SK-N-SH (cell line): ENCODE measurements at regions not wholly inside any gene's neighbourhood (a gene's known extent, or its start where the extent isn't known, plus 50 kb on each side); places are given as distances from the start of the nearest gene placed in this dataset.

Experiments
- CTCF ChIA-PET: fragments of 300-600, 350-600 bp; formaldehyde crosslinking; extraction: SDS; loops from one replicate; lab custom pipeline; 2021; lab: Yijun Ruan, JAX
- POLR2A ChIA-PET: fragments of 350-600 bp; sonication (Branson Sonifier 250); formaldehyde crosslinking; extraction: SDS; loops from one replicate; lab custom pipeline; 2020; ENCODE audit warnings: antibody characterized with exemption, inconsistent platforms; lab: Yijun Ruan, JAX
- DNase-seq: peaks from one replicate; pipeline ENCODE4 v3.0.0; 2012
- H2AFZ ChIP-seq: fragments of 200-600 bp; sonication (generic); 2 replicates; pipeline ENCODE4 v1.8.1; 2016; ENCODE audit warnings: antibody characterized with exemption, mild to moderate bottlenecking, low read depth
- H3F3A ChIP-seq: fragments of 200-600 bp; sonication (generic); replicated peaks from 2 replicates; pipeline ENCODE3; 2016; ENCODE audit warnings: antibody characterized with exemption, mild to moderate bottlenecking; ENCODE audit not compliant: insufficient read depth
- H3K27ac ChIP-seq, 2 experiments: fragments of 200-500 bp in 1 of 2; fragments of 200-600 bp in 1 of 2; sonication (Bioruptor generic) in 1 of 2; sonication (generic), shearing (Covaris generic) in 1 of 2; 2 replicates each; pipeline versions ENCODE4 v1.5.1 to v1.6.1; 2014 to 2016; ENCODE audit warnings: low read depth in 2 of 2, inconsistent platforms in 1 of 2, low read length in 1 of 2, mild to moderate bottlenecking in 1 of 2, mixed read lengths in 1 of 2
- H3K27me3 ChIP-seq: fragments of 200-600 bp; sonication (generic), shearing (Covaris generic); 2 replicates; pipeline ENCODE4 v1.6.1; 2016; ENCODE audit warnings: mixed run types; ENCODE audit not compliant: insufficient read depth
- H3K36me3 ChIP-seq, 2 experiments: fragments of 200-500 bp in 1 of 2; fragments of 200-600 bp in 1 of 2; sonication (Bioruptor generic) in 1 of 2; sonication (generic) in 1 of 2; replicated peaks in 1 of 2; 2 replicates each; pipeline versions ENCODE3 to v1.5.1; 2014 to 2016; ENCODE audit warnings: low read length in 1 of 2, mild to moderate bottlenecking in 1 of 2; ENCODE audit not compliant: insufficient read depth in 2 of 2, control insufficient read depth in 1 of 2
- H3K4me1 ChIP-seq, 2 experiments: fragments of 200-500 bp in 1 of 2; fragments of 200-600 bp in 1 of 2; sonication (Bioruptor generic) in 1 of 2; sonication (generic), shearing (Covaris generic) in 1 of 2; 2 replicates each; pipeline versions ENCODE4 v1.5.1 to v1.6.1; 2014 to 2016; ENCODE audit warnings: low read depth in 1 of 2, low read length in 1 of 2, mixed run types in 1 of 2; ENCODE audit not compliant: insufficient read depth in 2 of 2, control insufficient read depth in 1 of 2
- H3K4me2 ChIP-seq: fragments of 200-600 bp; sonication (generic), shearing (Covaris generic); 2 replicates; pipeline ENCODE4 v1.6.1; 2017; ENCODE audit warnings: mixed run types
- H3K4me3 ChIP-seq, 2 experiments: fragments of 200-500 bp in 1 of 2; fragments of 200-600 bp in 1 of 2; sonication (Bioruptor generic) in 1 of 2; sonication (generic), shearing (Covaris generic) in 1 of 2; 2 replicates each; pipeline versions ENCODE4 v1.5.1 to v1.8.1; 2014 to 2016; ENCODE audit warnings: low read depth in 2 of 2, inconsistent platforms in 1 of 2, low read length in 1 of 2, mild to moderate bottlenecking in 1 of 2, mixed read lengths in 1 of 2, moderate library complexity in 1 of 2
- H3K79me2 ChIP-seq: fragments of 200-600 bp; sonication (generic); 2 replicates; pipeline ENCODE4 v1.8.1; 2017; ENCODE audit warnings: mild to moderate bottlenecking; ENCODE audit not compliant: insufficient read depth
- H3K9ac ChIP-seq: fragments of 200-600 bp; sonication (generic); 2 replicates; pipeline ENCODE4 v1.6.1; 2017; ENCODE audit warnings: mixed run types
- H3K9me2 ChIP-seq: fragments of 200-600 bp; sonication (generic); 2 replicates; pipeline ENCODE4 v1.6.1; 2017; ENCODE audit warnings: mixed run types
- H3K9me3 ChIP-seq: fragments of 200-600 bp; sonication (generic); 2 replicates; pipeline ENCODE4 v1.6.1; 2017; ENCODE audit warnings: mixed run types, mild to moderate bottlenecking, moderate library complexity
- H4K20me1 ChIP-seq: fragments of 200-600 bp; sonication (generic); 2 replicates; pipeline ENCODE4 v1.6.1; 2017; ENCODE audit warnings: mild to moderate bottlenecking, mixed run types; ENCODE audit not compliant: insufficient read depth
- ELF1 ChIP-seq: IDR thresholded peaks from 2 replicates; pipeline ENCODE4 v1.4.0; 2012
- FOSL2 ChIP-seq: IDR thresholded peaks from 2 replicates; pipeline ENCODE4 v1.4.0; 2012; ENCODE audit warnings: low read depth, mild to moderate bottlenecking, moderate library complexity, borderline replicate concordance
- FOXJ3 ChIP-seq: sonication (generic); formaldehyde crosslinking; IDR thresholded peaks from 2 replicates; pipeline ENCODE4 v1.5.1; 2020; ENCODE audit warnings: mild to moderate bottlenecking, missing genetic modification reagents
- FOXM1 ChIP-seq: IDR thresholded peaks from 2 replicates; pipeline ENCODE4 v1.4.0; 2012; ENCODE audit warnings: low read depth, mild to moderate bottlenecking
- GABPA ChIP-seq: IDR thresholded peaks from 2 replicates; pipeline ENCODE4 v1.4.0; 2012; ENCODE audit warnings: low read depth, mild to moderate bottlenecking
- GATA2 ChIP-seq: sonication (generic); formaldehyde crosslinking; IDR thresholded peaks from 2 replicates; pipeline ENCODE4 v1.5.0; 2020; ENCODE audit warnings: mild to moderate bottlenecking, missing genetic modification reagents
- MAX ChIP-seq: IDR thresholded peaks from 2 replicates; pipeline ENCODE4 v1.4.0; 2012; ENCODE audit warnings: low read depth
- MXI1 ChIP-seq: IDR thresholded peaks from 2 replicates; pipeline ENCODE4 v1.6.1; 2012; ENCODE audit warnings: mild to moderate bottlenecking, low read depth, low read length, improper control_type of control experiment
- NFIC ChIP-seq: IDR thresholded peaks from 2 replicates; pipeline ENCODE4 v1.4.0; 2012; ENCODE audit warnings: borderline replicate concordance
- PBX3 ChIP-seq: IDR thresholded peaks from 2 replicates; pipeline ENCODE4; 2012
- REST ChIP-seq: IDR thresholded peaks from 2 replicates; pipeline ENCODE4 v1.6.1; 2012; ENCODE audit warnings: mild to moderate bottlenecking, low read depth, low read length, moderate library complexity
- RFX5 ChIP-seq: IDR thresholded peaks from 2 replicates; pipeline ENCODE4 v1.6.1; 2012; ENCODE audit warnings: mild to moderate bottlenecking, improper control_type of control experiment, low read length
- RXRA ChIP-seq: IDR thresholded peaks from 2 replicates; pipeline ENCODE4 v1.4.0; 2012; ENCODE audit warnings: low read depth, mild to moderate bottlenecking, borderline replicate concordance
- SIN3A ChIP-seq: IDR thresholded peaks from 2 replicates; pipeline ENCODE4 v1.6.1; 2012; ENCODE audit warnings: low read depth, mild to moderate bottlenecking, low read length, moderate library complexity, borderline replicate concordance
- TEAD4 ChIP-seq: IDR thresholded peaks from 2 replicates; pipeline ENCODE4 v1.4.0; 2012; ENCODE audit warnings: mild to moderate bottlenecking, borderline replicate concordance; ENCODE audit not compliant: insufficient read depth
- ZBTB33 ChIP-seq: IDR thresholded peaks from 2 replicates; pipeline ENCODE4 v1.4.0; 2012; ENCODE audit warnings: low read depth, borderline replicate concordance

- Histone ChIP-seq H3K4me3 (no peak overlapping the region), H3K9me3 (peaks cover 5% of the 10 kb centered on the region; the same call in 1 of the 2 replicates), H3K9ac (no peak overlapping the region), H2AFZ (no peak overlapping the region), H3K79me2 (no peaks in the 10 kb centered on the region), H3K4me2 (no peak overlapping the region), H3F3A (no peaks in the 10 kb centered on the region), H3K4me1 (no peaks in the 10 kb centered on the region), H3K36me3 (no peaks in the 10 kb centered on the region), H3K27me3 (no peaks in the 10 kb centered on the region), H3K27ac (no peak overlapping the region), H3K9me2 (no peaks in the 10 kb centered on the region), H4K20me1 (no peaks in the 10 kb centered on the region)
- no peak for TF ChIP-seq RXRA
- TF ChIP-seq FOSL2: no peak
- no peak for TF ChIP-seq SIN3A
- TF ChIP-seq ZBTB33: no peak
- no peak for TF ChIP-seq NFIC
- TF ChIP-seq GABPA: no peak
- TF ChIP-seq ELF1: no peak
- no peak for TF ChIP-seq GATA2 (CRISPR knock-in tag)
- no peak for TF ChIP-seq TEAD4
- TF ChIP-seq PBX3: no peak
- TF ChIP-seq FOXM1: no peak
- TF ChIP-seq RFX5: no peak
- TF ChIP-seq REST: no peak
- TF ChIP-seq MAX: no peak
- TF ChIP-seq FOXJ3 (CRISPR knock-in tag): no peak
- no peak for TF ChIP-seq MXI1
- CTCF ChIA-PET: no interaction called here
- no peak for DNase-seq
- POLR2A ChIA-PET: no interaction called here
Observed at GRCh38 chr13:34808649-34809048, 133.4 kb upstream of the NBEA start.
